ENCODE measurements at regions not wholly inside any gene's neighbourhood (a gene's known extent, or its start where the extent isn't known, plus 50 kb on each side); places are given as distances from the start of the nearest gene placed in this dataset.
A peak's percentile ranks its signal among the peaks of the same experiment; 100 is the strongest.
"Not testable (repeated sequence)": the region's sequence is repeated elsewhere in the genome, so short reads cannot be mapped to it uniquely, and the experiment has no call there.

- no peak for DNase-seq
Observed at GRCh38 chr10:64519831-64520230, 998.6 kb downstream of the REEP3 start.

GRCh38 chr10:64523065-64523759 lies 1002.0 kb downstream of the REEP3 start:
- DNase-seq, result no peak

- peak; percentile 3 for DNase-seq
Observed at GRCh38 chr10:64528294-64529002, 1007.2 kb downstream of the REEP3 start.

- no peak for DNase-seq
Observed at GRCh38 chr10:64529003-64529350, 1007.8 kb downstream of the REEP3 start.

- no peak for DNase-seq
Observed at GRCh38 chr10:64534616-64535015, 1013.4 kb downstream of the REEP3 start.

GRCh38 chr10:64535131-64535867 lies 1014.1 kb downstream of the REEP3 start:
- DNase-seq, result no peak

GRCh38 chr10:64537112-64537511 lies 1015.9 kb downstream of the REEP3 start:
- no peak for DNase-seq

GRCh38 chr10:64537928-64538327 lies 1016.7 kb downstream of the REEP3 start:
- DNase-seq, result no peak

- DNase-seq, result no peak
Observed at GRCh38 chr10:64546073-64546472, 1024.9 kb downstream of the REEP3 start.

GRCh38 chr10:64547168-64547567 lies 1026.0 kb downstream of the REEP3 start:
- DNase-seq, result no peak

- DNase-seq, result no peak
Observed at GRCh38 chr10:64555666-64556065, 1034.5 kb downstream of the REEP3 start.

- DNase-seq, result no peak
Observed at GRCh38 chr10:64558094-64558835, 1037.1 kb downstream of the REEP3 start.

- DNase-seq, result no peak
Observed at GRCh38 chr10:64571056-64571455, 1049.9 kb downstream of the REEP3 start.

GRCh38 chr10:64573623-64574325 lies 1052.6 kb downstream of the REEP3 start:
- DNase-seq, result no peak

GRCh38 chr10:64574371-64574770 lies 1053.2 kb downstream of the REEP3 start:
- no peak for DNase-seq

- no peak for DNase-seq
Observed at GRCh38 chr10:64576497-64576896, 1055.3 kb downstream of the REEP3 start.

GRCh38 chr10:64578757-64579156 lies 1057.6 kb downstream of the REEP3 start:
- DNase-seq, result not testable (repeated sequence)

- no peak for DNase-seq
Observed at GRCh38 chr10:64586934-64587503, 1065.8 kb downstream of the REEP3 start.

GRCh38 chr10:64594072-64594471 lies 1072.9 kb downstream of the REEP3 start:
- no peak for DNase-seq

- no peak for DNase-seq
Observed at GRCh38 chr10:64598600-64598999, 1077.4 kb downstream of the REEP3 start.

- no peak for DNase-seq
Observed at GRCh38 chr10:64601298-64601697, 1080.1 kb downstream of the REEP3 start.

- no peak for DNase-seq
Observed at GRCh38 chr10:64617085-64617484, 1095.9 kb downstream of the REEP3 start.
